K562 (cell line): ENCODE measurements at regions not wholly inside any gene's neighbourhood (a gene's known extent, or its start where the extent isn't known, plus 50 kb on each side); places are given as distances from the start of the nearest gene placed in this dataset.

Experiments
- ATAC-seq: fragments of 200-7000 bp; cut with Tn5 transposase; 3 replicates; pipeline ENCODE4 v1.9.1; 2020; ENCODE audit warnings: moderate library complexity
- BruUV-seq: library from RNA; stranded (reverse); fragments of 400-500 nt; replicated peaks from 2 replicates; lab custom pipeline; 2021; lab: Mats Ljungman, UMichigan
- CTCF ChIA-PET: fragments of 300-600 bp; formaldehyde crosslinking; extraction: SDS; loops from one replicate; lab custom pipeline; 2021; ENCODE audit warnings: low intra/inter-chr PET ratio; lab: Yijun Ruan, JAX
- POLR2A ChIA-PET: fragments of 300-600, 350-650 bp; sonication (Branson Sonifier 250); formaldehyde crosslinking; extraction: SDS; loops from one replicate; lab custom pipeline; 2021; ENCODE audit warnings: antibody characterized with exemption, inconsistent platforms; lab: Yijun Ruan, JAX
- DNase-seq, 4 experiments: peaks; one replicate each; pipeline versions ENCODE4 v3.0.0 to v3.0.0-alpha.2; 2011 to 2018; ENCODE audit warnings: low spot score in 3 of 4, mixed read lengths in 3 of 4; ENCODE audit errors: extremely low read depth in 1 of 4
- FAIRE-seq: peaks from 2 replicates; lab custom pipeline; 2011; peaks lifted over from hg19 to GRCh38; lab: Jason Lieb, UNC
- H2AFZ ChIP-seq: 2 replicates; pipeline ENCODE4 v1.6.0; 2011; ENCODE audit warnings: low read depth, low read length, control low read depth, inconsistent platforms
- H3K27ac ChIP-seq: fragments of 200-600 bp; 3 replicates; pipeline ENCODE4 v1.8.0; 2011; ENCODE audit warnings: low read depth, mild to moderate bottlenecking, control low read depth, inconsistent platforms, low read length, moderate library complexity, mixed read lengths; ENCODE audit errors: extremely low read depth
- H3K27me3 ChIP-seq, 2 experiments: fragments of 300-600 bp in 1 of 2; 2 replicates in 1 of 2; 3 replicates in 1 of 2; pipeline versions ENCODE4 v1.6.0 to v1.8.0; 2011; ENCODE audit warnings: inconsistent platforms in 2 of 2, low read length in 2 of 2, mild to moderate bottlenecking in 1 of 2, mixed read lengths in 1 of 2, moderate library complexity in 1 of 2; ENCODE audit not compliant: control insufficient read depth in 2 of 2, insufficient read depth in 2 of 2
- H3K36me3 ChIP-seq: fragments of 300-600 bp; 3 replicates; pipeline ENCODE4 v1.8.0; 2011; ENCODE audit warnings: mild to moderate bottlenecking, low read length, inconsistent platforms; ENCODE audit not compliant: control insufficient read depth, insufficient read depth
- H3K4me1 ChIP-seq, 2 experiments: fragments of 200-600 bp in 1 of 2; replicated peaks in 1 of 2; 2 replicates in 1 of 2; 3 replicates in 1 of 2; pipeline versions ENCODE4 v1.5.1 to v1.8.0; 2011; ENCODE audit warnings: inconsistent platforms in 2 of 2, low read length in 2 of 2, mild to moderate bottlenecking in 1 of 2, mixed read lengths in 1 of 2, moderate library complexity in 1 of 2; ENCODE audit not compliant: control insufficient read depth in 2 of 2, insufficient read depth in 2 of 2
- H3K4me2 ChIP-seq: 2 replicates; pipeline ENCODE4 v1.6.1; 2011; ENCODE audit warnings: low read length, control low read depth, inconsistent platforms, mixed read lengths; ENCODE audit not compliant: insufficient read depth
- H3K4me3 ChIP-seq: fragments of 200-600 bp; sonication (generic), shearing (Covaris generic); 2 replicates; pipeline ENCODE4 v1.5.1; 2016; ENCODE audit warnings: control low read depth, inconsistent platforms
- H3K79me2 ChIP-seq: fragments of 200-600 bp; 3 replicates; pipeline ENCODE4 v1.8.0; 2011; ENCODE audit warnings: low read length, inconsistent platforms; ENCODE audit not compliant: control insufficient read depth, insufficient read depth
- H3K9ac ChIP-seq, 2 experiments: 2 replicates each; pipeline versions ENCODE4 v1.6.0 to v1.6.1; 2011; ENCODE audit warnings: low read depth in 2 of 2, low read length in 2 of 2, control low read depth in 1 of 2, inconsistent platforms in 1 of 2, mild to moderate bottlenecking in 1 of 2, mixed read lengths in 1 of 2; ENCODE audit not compliant: insufficient read depth in 1 of 2
- H3K9me1 ChIP-seq: one replicate; pipeline ENCODE4 v1.6.0; 2011; ENCODE audit warnings: inconsistent platforms, mild to moderate bottlenecking, low read length, moderate library complexity; ENCODE audit not compliant: control insufficient read depth, insufficient read depth
- H3K9me3 ChIP-seq: replicated peaks from 2 replicates; pipeline ENCODE4 v1.5.1; 2011; ENCODE audit warnings: low read depth, low read length, inconsistent platforms; ENCODE audit not compliant: control insufficient read depth, insufficient read depth
- H4K20me1 ChIP-seq: replicated peaks from 2 replicates; pipeline ENCODE4 v1.6.1; 2011; ENCODE audit warnings: low read length, inconsistent platforms, mixed read lengths; ENCODE audit not compliant: control insufficient read depth, insufficient read depth
- ATF4 ChIP-seq: fragments of 450-650 bp; formaldehyde crosslinking; IDR thresholded peaks from 2 replicates; pipeline ENCODE4 v1.4.0; 2022; ENCODE audit warnings: mild to moderate bottlenecking, moderate library complexity
- ESRRA ChIP-seq: fragments of 450-650 bp; IDR thresholded peaks from 2 replicates; pipeline ENCODE4 v1.6.1; 2014; ENCODE audit warnings: low read depth, mild to moderate bottlenecking, moderate library complexity, borderline replicate concordance
- MEF2D ChIP-seq: conservative IDR thresholded peaks from 2 replicates; pipeline ENCODE4 v1.6.1; 2016; ENCODE audit warnings: low read depth, missing genetic modification characterization, missing compliant biosample characterization
- SAFB ChIP-seq: fragments of 200-400 bp; formaldehyde crosslinking; IDR thresholded peaks from 2 replicates; pipeline ENCODE4 v1.6.1; 2017; ENCODE audit warnings: low read depth, low read length, borderline replicate concordance
- ZKSCAN3 ChIP-seq: fragments of 250-450 bp; sonication (Bioruptor Pico); IDR thresholded peaks from 2 replicates; pipeline ENCODE4 v1.4.0; 2020
- ZNF282 ChIP-seq: sonication (generic); formaldehyde crosslinking; IDR thresholded peaks from 2 replicates; pipeline ENCODE4 v1.8.1; 2023; ENCODE audit warnings: missing genetic modification reagents
- ZNF311 ChIP-seq: fragments of 250-450 bp; sonication (Bioruptor Pico); IDR thresholded peaks from 2 replicates; pipeline ENCODE4 v1.4.0; 2020; ENCODE audit warnings: mild to moderate bottlenecking, moderate library complexity
- WGBS: fragments of 100-300 bp; shearing (Covaris generic); methylation state at CpG from one replicate; pipeline ENCODE4 v1.1.6; 2016; ENCODE audit warnings: low coverage, mixed read lengths; ENCODE audit not compliant: insufficient coverage; ENCODE audit errors: missing lambda C conversion rate; 5-methylcytosine and 5-hydroxymethylcytosine counted together
- in situ Hi-C: fragments of 300-500 bp; cut with MboI; formaldehyde crosslinking; loops from 4 replicates; pipeline ENCODE4 v1.15.0; 2018; ENCODE audit warnings: inconsistent platforms, mixed read lengths
- intact Hi-C: fragments of 100-400 bp; cut with micrococcal nuclease; formaldehyde crosslinking; loops from 2 replicates; pipeline ENCODE4 v1.14.2; 2022
- TF ChIP-seq, protein P1 (sequence below): fragments of 450-650 bp; IDR thresholded peaks from 2 replicates; pipeline ENCODE4 v1.6.1; 2017; ENCODE audit warnings: antibody characterized with exemption, mild to moderate bottlenecking
- TF ChIP-seq, protein P2 (sequence below): sonication (generic); formaldehyde crosslinking; IDR thresholded peaks from 2 replicates; pipeline ENCODE4 v1.8.0; 2022; ENCODE audit warnings: mild to moderate bottlenecking, low read depth, missing genetic modification reagents
- TF ChIP-seq, protein P3 (sequence below): fragments of 250-450 bp; sonication (Bioruptor Pico); IDR thresholded peaks from 2 replicates; pipeline ENCODE4 v1.8.0; 2021; ENCODE audit warnings: mild to moderate bottlenecking, moderate library complexity
- TF ChIP-seq, protein P4 (sequence below): fragments of 450-650 bp; formaldehyde crosslinking; IDR thresholded peaks from 2 replicates; pipeline ENCODE4 v1.4.0; 2020; ENCODE audit warnings: mild to moderate bottlenecking, moderate library complexity

GRCh38 chr15:67917037-67917436 is 77.2 kb upstream of the RNU6-1 start (continued):
- TF ChIP-seq, protein P1, sequence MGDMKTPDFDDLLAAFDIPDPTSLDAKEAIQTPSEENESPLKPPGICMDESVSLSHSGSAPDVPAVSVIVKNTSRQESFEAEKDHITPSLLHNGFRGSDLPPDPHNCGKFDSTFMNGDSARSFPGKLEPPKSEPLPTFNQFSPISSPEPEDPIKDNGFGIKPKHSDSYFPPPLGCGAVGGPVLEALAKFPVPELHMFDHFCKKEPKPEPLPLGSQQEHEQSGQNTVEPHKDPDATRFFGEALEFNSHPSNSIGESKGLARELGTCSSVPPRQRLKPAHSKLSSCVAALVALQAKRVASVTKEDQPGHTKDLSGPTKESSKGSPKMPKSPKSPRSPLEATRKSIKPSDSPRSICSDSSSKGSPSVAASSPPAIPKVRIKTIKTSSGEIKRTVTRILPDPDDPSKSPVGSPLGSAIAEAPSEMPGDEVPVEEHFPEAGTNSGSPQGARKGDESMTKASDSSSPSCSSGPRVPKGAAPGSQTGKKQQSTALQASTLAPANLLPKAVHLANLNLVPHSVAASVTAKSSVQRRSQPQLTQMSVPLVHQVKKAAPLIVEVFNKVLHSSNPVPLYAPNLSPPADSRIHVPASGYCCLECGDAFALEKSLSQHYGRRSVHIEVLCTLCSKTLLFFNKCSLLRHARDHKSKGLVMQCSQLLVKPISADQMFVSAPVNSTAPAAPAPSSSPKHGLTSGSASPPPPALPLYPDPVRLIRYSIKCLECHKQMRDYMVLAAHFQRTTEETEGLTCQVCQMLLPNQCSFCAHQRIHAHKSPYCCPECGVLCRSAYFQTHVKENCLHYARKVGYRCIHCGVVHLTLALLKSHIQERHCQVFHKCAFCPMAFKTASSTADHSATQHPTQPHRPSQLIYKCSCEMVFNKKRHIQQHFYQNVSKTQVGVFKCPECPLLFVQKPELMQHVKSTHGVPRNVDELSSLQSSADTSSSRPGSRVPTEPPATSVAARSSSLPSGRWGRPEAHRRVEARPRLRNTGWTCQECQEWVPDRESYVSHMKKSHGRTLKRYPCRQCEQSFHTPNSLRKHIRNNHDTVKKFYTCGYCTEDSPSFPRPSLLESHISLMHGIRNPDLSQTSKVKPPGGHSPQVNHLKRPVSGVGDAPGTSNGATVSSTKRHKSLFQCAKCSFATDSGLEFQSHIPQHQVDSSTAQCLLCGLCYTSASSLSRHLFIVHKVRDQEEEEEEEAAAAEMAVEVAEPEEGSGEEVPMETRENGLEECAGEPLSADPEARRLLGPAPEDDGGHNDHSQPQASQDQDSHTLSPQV: no peak
- TF ChIP-seq MEF2D (tag) (no peak), ZNF282 (CRISPR knock-in tag) (no peak), ZKSCAN3 (CRISPR knock-in tag) (no peak)

GRCh38 chr15:67917636-67918035 is 77.8 kb upstream of the RNU6-1 start:
- ChIA-PET CTCF (no interaction called here), POLR2A (no interaction called here)
- DNase-seq (no peak), FAIRE-seq (no peak), ATAC-seq (no peak)
- Histone ChIP-seq H3K4me2 (no peak overlapping the region), H3K27ac (no peak overlapping the region), H3K79me2 (no peaks in the 10 kb centered on the region), H3K4me1 (peaks cover 5 to 25% of the 10 kb centered on the region in 2 experiments; a peak in 3 of 5 replicates), H3K9ac (no peak overlapping the region), H3K27me3 (no peaks in the 10 kb centered on the region), H3K9me1 (no peaks in the 10 kb centered on the region), H4K20me1 (no peaks in the 10 kb centered on the region), H3K4me3 (no peak overlapping the region), H3K36me3 (no peaks in the 10 kb centered on the region), H2AFZ (no peak overlapping the region), H3K9me3 (no peaks in the 10 kb centered on the region)
- intact Hi-C loops (no loop called here), in situ Hi-C loops (no loop called here)
- BruUV-seq: no TSS peak
- 76% methylated on average over 1 of the region's 1 CpG for WGBS
- TF ChIP-seq ZNF311 (CRISPR knock-in tag) (no peak), SAFB (no peak), ESRRA (no peak), ATF4 (no peak)
- TF ChIP-seq, protein P2, sequence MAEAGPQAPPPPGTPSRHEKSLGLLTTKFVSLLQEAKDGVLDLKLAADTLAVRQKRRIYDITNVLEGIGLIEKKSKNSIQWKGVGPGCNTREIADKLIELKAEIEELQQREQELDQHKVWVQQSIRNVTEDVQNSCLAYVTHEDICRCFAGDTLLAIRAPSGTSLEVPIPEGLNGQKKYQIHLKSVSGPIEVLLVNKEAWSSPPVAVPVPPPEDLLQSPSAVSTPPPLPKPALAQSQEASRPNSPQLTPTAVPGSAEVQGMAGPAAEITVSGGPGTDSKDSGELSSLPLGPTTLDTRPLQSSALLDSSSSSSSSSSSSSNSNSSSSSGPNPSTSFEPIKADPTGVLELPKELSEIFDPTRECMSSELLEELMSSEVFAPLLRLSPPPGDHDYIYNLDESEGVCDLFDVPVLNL: no peak
- TF ChIP-seq, protein P3, sequence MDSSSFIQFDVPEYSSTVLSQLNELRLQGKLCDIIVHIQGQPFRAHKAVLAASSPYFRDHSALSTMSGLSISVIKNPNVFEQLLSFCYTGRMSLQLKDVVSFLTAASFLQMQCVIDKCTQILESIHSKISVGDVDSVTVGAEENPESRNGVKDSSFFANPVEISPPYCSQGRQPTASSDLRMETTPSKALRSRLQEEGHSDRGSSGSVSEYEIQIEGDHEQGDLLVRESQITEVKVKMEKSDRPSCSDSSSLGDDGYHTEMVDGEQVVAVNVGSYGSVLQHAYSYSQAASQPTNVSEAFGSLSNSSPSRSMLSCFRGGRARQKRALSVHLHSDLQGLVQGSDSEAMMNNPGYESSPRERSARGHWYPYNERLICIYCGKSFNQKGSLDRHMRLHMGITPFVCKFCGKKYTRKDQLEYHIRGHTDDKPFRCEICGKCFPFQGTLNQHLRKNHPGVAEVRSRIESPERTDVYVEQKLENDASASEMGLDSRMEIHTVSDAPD (CRISPR knock-in tag): no peak
- TF ChIP-seq, protein P4, sequence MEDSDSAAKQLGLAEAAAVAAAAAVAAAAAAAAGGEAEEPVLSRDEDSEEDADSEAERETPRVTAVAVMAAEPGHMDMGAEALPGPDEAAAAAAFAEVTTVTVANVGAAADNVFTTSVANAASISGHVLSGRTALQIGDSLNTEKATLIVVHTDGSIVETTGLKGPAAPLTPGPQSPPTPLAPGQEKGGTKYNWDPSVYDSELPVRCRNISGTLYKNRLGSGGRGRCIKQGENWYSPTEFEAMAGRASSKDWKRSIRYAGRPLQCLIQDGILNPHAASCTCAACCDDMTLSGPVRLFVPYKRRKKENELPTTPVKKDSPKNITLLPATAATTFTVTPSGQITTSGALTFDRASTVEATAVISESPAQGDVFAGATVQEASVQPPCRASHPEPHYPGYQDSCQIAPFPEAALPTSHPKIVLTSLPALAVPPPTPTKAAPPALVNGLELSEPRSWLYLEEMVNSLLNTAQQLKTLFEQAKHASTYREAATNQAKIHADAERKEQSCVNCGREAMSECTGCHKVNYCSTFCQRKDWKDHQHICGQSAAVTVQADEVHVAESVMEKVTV (CRISPR knock-in tag): no peak
